SHP77 (cell line): ENCODE measurements at regions not wholly inside any gene's neighbourhood (a gene's known extent, or its start where the extent isn't known, plus 50 kb on each side); places are given as distances from the start of the nearest gene placed in this dataset.

Experiments used
- DNase-seq, 2 experiments: peaks; one replicate each; lab custom pipeline; 2025; lab: John Stamatoyannopoulos, UW

GRCh38 chr13:111844222-111844671 lies 222.7 kb upstream of the SOX1 start:
- no peak for DNase-seq

- DNase-seq = no peak
Measured at GRCh38 chr13:111844682-111845081, 222.3 kb upstream of the SOX1 start.

DNA sequence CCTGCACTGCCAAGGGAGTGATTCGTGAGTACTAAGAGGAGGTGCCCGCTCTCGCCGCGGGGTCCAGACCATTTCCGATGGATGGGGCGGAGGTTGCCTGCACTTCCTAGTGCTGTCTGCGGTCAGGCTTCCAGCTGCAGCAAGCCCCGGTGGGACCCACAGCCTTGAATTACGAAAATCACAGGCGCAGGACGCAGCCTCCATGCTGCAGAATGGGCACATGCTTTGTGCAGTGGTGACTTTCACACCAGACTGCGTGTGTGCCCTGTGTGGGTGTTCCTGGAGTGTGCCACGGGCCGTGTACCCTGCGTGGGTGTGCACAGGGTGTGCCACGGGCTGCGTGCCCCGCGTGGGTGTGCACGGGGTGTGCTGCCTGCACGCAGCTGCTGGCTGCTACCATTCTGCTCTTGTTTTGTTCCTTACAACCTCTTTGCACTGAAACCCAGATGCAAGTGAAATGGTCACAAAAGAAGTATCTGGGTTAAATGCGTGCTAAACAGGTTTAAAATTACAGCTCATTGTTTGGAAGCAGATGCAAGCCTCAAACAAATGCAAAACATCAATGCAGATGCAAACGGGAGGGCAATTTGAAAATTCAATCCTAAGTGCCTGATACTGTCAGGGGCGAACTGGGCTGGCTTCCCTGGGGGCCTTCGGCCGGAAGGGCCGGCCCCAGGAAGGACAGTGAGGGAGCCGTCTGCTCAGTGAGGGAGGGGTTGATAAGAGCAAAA lies 221.2 kb upstream of the SOX1 start:
- no peak for DNase-seq

GRCh38 chr13:111846391-111847159 lies 220.4 kb upstream of the SOX1 start:
- DNase-seq = no peak

DNA sequence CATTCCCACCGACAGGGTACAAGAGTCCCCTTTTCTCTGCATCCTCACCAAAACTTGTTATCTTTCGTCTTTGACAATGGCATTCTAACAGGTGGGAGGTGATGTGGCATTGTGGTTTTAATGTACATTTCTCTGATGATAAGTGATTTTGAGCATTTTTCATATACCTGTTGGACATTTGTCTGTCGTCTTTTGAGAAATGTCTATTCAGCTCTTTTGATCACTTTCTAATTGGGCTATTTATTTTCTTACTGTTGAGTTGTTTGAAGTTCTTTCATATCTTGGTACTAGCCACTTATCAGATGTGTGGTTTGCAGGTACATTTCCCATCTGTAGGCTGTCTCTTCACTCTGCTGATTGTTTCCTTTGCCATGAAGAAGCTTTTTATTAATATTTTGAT lies 219.0 kb upstream of the SOX1 start:
- no peak for DNase-seq

GRCh38 chr13:111850458-111850857 lies 216.5 kb upstream of the SOX1 start:
- no peak for DNase-seq

- DNase-seq = no peak
Measured at GRCh38 chr13:111850976-111851375, 216.0 kb upstream of the SOX1 start.

DNA sequence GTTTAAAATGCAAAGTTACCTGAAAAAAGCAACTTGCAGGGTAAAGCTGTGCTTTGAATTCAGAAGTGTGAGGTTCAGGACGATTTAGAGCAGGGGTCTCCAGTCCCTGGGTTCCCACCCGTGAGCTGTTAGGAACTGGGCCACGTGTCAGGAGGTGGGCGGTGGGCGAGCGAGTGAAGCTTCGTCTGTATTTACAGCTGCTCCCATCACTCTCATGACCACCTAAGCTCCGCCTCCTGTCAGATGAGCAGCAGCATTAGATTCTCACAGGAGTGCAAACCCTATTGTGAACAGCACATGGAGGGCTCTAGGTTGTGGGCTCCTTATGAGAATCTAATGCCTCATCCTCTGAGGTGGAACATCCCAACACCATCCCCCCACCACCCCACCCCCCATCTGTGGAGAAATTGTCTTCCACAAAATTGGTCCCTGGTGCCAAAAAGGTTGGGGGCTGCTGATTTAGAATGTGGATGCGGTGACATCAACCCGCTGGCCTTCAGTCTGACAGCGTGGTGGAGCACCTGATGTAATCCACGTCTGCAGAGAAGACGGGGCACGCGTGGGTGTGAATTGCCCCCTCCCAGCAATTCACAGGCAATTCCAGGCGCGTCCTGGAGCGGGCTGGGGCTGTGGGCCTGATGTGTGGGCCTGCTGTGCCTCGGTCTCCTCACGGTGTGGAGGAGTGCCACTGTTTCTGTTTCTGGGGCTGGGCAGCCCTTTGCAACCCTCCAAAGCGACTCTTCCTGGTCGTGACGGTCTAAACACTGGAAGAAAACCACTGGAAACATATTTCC lies 214.0 kb upstream of the SOX1 start:
- peak in 1 of 2 experiments; percentile 51 for DNase-seq

DNA sequence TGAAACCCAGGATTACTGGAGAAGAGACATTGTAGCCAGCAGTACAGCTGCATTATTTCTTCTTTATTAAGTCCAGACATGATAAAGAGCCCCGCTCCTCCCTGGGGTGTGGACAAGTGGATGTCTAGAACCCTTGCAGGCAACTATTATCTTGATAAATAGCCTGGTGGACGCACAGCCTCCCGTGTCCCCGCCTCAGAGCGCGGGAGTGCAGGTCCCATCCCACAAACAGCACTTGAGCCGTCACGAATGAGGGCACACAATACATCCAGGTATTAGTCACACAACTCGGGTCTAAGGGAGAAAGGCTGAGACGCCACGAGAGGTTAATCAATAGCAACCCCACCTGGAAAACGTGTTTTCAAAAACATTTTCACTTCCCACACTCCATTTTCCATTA lies 213.2 kb upstream of the SOX1 start:
- peak in 1 of 2 experiments; percentile 10 for DNase-seq

DNA sequence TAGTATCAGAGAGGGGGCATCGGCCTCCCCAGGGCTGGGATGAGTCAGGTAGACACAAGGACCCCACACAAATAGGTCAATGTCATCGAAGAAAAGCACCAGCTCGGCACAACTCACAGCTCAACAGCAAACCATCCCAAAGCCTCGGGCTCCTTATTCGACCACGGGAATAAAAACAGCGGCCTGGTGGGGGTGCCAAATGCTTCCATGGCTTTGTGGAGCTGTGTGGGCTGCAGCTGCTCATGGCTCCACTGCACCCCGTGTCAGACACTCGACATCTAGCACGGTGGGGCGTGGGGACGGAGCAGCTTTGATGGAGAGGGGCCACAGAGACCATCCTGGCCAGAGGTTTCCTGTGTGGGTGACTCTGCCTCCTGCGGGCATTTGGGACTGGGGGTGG lies 212.5 kb upstream of the SOX1 start:
- no peak for DNase-seq

DNA sequence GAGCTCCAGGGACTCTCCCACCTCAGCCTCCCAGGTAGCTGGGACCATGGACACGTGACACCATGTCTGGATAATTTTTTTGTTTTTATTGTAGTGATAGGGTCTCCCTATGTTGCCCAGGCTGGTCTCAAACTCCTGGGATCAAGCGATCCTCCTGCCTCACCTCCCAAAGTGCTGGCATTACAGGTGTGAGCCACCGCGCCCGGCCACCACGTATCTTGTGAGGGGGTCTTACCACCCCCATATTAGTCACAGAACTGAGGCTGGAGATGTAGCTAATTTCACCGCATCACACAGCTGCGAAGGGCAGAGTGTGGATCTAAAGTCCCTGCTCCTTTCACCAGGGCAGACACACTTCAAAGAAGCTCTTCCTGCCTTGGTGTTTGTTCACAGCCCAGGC lies 211.8 kb upstream of the SOX1 start:
- no peak for DNase-seq

DNA sequence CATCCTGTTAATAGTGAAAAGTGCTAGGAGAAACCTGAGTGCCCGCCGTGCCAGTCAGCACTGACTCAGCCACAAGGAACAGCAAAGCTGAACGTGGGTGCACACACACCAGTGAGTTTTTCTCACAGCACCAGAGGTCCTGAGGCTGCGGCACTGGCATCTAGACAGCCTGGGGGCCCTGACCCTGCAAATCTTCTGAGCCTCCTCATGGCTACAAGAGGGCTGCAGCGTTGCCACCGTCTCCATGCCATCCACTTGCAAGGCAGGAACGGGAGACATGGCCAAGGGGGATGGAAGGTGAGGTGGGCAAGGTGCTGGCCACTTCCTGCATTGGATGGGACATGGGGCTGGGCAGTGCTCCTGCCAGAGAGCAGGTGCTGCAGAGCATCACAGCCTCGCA lies 211.2 kb upstream of the SOX1 start:
- no peak for DNase-seq

DNA sequence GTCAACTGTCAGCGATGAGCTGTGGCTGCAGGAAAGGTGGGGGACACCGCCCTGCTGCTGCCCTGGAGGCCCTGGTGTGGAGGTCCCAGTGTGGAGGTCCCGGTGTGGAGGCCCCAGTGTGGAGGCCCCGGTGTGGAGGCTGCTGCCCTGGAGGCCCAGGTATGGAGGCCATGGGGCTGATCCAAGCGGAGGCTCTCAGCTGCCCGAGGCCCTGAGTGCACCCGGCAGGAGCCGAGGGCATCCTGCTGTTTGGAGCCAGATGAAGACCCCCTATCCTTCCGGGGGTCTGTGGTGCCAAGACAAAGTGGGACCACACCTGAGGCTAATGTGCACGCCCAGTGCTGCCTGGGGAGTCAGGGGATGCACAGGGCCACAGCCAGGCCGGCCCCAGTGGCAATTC lies 210.4 kb upstream of the SOX1 start:
- no peak for DNase-seq

GRCh38 chr13:111857336-111857735 lies 209.6 kb upstream of the SOX1 start:
- no peak for DNase-seq

- no peak for DNase-seq
Measured at GRCh38 chr13:111857846-111858560, 208.9 kb upstream of the SOX1 start.

- no peak for DNase-seq
Measured at GRCh38 chr13:111858571-111858970, 208.4 kb upstream of the SOX1 start.

- DNase-seq = no peak
Measured at GRCh38 chr13:111859354-111860230, 207.4 kb upstream of the SOX1 start.

GRCh38 chr13:111860231-111860552 lies 206.8 kb upstream of the SOX1 start:
- no peak for DNase-seq

DNA sequence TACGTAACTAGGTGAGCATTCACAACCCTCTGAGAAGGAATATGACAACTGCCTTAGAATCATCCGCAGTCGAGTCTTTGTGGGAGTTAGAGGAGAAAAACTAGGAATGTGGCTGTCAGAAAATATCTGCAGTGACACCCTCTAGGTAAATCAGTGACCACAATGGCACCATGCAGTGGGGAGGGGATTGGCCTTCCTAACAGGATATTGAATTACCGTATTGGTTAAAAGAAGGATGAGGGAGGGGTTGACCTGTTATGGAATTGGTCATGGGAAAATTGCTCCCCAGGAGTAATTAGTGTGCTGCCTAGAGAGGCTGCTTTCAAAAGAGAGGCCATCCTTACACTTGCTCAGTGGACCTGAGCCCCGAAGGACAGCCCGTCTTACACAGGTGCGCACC lies 205.6 kb upstream of the SOX1 start:
- no peak for DNase-seq

- DNase-seq = peak in 1 of 2 experiments; percentile 6
Measured at GRCh38 chr13:111861766-111862366, 205.1 kb upstream of the SOX1 start.
